GM23338 (cell line): ENCODE measurements at regions not wholly inside any gene's neighbourhood (a gene's known extent, or its start where the extent isn't known, plus 50 kb on each side); places are given as distances from the start of the nearest gene placed in this dataset.

Experiments
- EZH2 ChIP-seq: fragments of 200-600 bp; sonication (generic); IDR thresholded peaks from one replicate; pipeline ENCODE4 v1.8.0; 2017; ENCODE audit warnings: antibody characterized with exemption, mild to moderate bottlenecking, low read depth; ENCODE audit not compliant: unreplicated experiment
- EZH2phosphoT487 ChIP-seq: fragments of 200-600 bp; sonication (generic); IDR thresholded peaks from one replicate; pipeline ENCODE4 v1.8.1; 2018; ENCODE audit warnings: antibody characterized with exemption; ENCODE audit not compliant: unreplicated experiment
- JUNB ChIP-seq: IDR thresholded peaks from one replicate; pipeline ENCODE4 v1.6.1; 2016; ENCODE audit warnings: antibody characterized with exemption; ENCODE audit not compliant: unreplicated experiment
- NANOG ChIP-seq: IDR thresholded peaks from 2 replicates; pipeline ENCODE4 v1.6.1; 2016; ENCODE audit warnings: antibody characterized with exemption, borderline replicate concordance
- POLR2AphosphoS5 ChIP-seq: IDR thresholded peaks from 2 replicates; pipeline ENCODE4 v1.6.1; 2016; ENCODE audit warnings: antibody characterized with exemption, low read depth
- STAT1 ChIP-seq: IDR thresholded peaks from one replicate; pipeline ENCODE4 v1.6.1; 2016; ENCODE audit warnings: antibody characterized with exemption; ENCODE audit not compliant: unreplicated experiment
- ZNF114 ChIP-seq: fragments of 250-450 bp; sonication (Bioruptor Pico); IDR thresholded peaks from 2 replicates; pipeline ENCODE4 v1.5.0; 2020; ENCODE audit warnings: mild to moderate bottlenecking, moderate library complexity
- TF ChIP-seq, protein P1 (sequence below): fragments of 250-450 bp; sonication (Bioruptor Pico); IDR thresholded peaks from 2 replicates; pipeline ENCODE4 v1.5.0; 2020; ENCODE audit warnings: mild to moderate bottlenecking, moderate library complexity
- TF ChIP-seq, protein P2 (sequence below): IDR thresholded peaks from 2 replicates; pipeline ENCODE4 v1.6.1; 2016; ENCODE audit warnings: antibody characterized with exemption
- TF ChIP-seq, protein P3 (sequence below): IDR thresholded peaks from one replicate; pipeline ENCODE4 v1.6.1; 2018; ENCODE audit warnings: antibody characterized with exemption; ENCODE audit not compliant: unreplicated experiment

DNA sequence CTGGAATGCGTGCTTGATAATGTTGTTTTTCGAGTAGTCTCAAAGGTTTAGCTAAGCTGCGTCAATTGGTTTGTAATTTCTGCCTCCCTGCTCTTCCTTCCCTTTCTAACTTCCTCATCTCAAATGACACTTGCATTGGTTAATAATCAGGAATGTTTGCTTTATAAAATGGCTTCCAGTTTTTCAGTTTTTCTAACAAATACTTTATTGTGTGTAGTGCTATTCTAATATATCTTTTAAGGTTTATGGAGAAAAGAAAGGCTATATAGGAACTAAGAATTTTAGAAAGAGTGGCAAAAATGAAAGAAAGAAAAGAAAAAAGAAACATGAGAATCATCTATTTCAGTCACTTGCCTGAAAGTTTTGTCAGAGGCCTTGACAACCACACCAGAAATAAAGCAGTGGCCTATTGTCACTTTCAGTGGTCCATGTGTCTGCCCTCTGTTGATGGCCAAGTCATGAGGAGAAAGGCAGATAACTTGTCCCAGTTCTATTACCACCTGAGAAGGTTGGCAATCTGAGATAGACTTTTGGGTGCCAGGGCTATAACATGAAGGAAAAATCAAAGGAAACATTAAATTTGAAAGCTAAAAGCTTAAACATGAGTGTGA, 221.9 kb upstream of the KITLG start (continued):
- TF ChIP-seq, protein P1, sequence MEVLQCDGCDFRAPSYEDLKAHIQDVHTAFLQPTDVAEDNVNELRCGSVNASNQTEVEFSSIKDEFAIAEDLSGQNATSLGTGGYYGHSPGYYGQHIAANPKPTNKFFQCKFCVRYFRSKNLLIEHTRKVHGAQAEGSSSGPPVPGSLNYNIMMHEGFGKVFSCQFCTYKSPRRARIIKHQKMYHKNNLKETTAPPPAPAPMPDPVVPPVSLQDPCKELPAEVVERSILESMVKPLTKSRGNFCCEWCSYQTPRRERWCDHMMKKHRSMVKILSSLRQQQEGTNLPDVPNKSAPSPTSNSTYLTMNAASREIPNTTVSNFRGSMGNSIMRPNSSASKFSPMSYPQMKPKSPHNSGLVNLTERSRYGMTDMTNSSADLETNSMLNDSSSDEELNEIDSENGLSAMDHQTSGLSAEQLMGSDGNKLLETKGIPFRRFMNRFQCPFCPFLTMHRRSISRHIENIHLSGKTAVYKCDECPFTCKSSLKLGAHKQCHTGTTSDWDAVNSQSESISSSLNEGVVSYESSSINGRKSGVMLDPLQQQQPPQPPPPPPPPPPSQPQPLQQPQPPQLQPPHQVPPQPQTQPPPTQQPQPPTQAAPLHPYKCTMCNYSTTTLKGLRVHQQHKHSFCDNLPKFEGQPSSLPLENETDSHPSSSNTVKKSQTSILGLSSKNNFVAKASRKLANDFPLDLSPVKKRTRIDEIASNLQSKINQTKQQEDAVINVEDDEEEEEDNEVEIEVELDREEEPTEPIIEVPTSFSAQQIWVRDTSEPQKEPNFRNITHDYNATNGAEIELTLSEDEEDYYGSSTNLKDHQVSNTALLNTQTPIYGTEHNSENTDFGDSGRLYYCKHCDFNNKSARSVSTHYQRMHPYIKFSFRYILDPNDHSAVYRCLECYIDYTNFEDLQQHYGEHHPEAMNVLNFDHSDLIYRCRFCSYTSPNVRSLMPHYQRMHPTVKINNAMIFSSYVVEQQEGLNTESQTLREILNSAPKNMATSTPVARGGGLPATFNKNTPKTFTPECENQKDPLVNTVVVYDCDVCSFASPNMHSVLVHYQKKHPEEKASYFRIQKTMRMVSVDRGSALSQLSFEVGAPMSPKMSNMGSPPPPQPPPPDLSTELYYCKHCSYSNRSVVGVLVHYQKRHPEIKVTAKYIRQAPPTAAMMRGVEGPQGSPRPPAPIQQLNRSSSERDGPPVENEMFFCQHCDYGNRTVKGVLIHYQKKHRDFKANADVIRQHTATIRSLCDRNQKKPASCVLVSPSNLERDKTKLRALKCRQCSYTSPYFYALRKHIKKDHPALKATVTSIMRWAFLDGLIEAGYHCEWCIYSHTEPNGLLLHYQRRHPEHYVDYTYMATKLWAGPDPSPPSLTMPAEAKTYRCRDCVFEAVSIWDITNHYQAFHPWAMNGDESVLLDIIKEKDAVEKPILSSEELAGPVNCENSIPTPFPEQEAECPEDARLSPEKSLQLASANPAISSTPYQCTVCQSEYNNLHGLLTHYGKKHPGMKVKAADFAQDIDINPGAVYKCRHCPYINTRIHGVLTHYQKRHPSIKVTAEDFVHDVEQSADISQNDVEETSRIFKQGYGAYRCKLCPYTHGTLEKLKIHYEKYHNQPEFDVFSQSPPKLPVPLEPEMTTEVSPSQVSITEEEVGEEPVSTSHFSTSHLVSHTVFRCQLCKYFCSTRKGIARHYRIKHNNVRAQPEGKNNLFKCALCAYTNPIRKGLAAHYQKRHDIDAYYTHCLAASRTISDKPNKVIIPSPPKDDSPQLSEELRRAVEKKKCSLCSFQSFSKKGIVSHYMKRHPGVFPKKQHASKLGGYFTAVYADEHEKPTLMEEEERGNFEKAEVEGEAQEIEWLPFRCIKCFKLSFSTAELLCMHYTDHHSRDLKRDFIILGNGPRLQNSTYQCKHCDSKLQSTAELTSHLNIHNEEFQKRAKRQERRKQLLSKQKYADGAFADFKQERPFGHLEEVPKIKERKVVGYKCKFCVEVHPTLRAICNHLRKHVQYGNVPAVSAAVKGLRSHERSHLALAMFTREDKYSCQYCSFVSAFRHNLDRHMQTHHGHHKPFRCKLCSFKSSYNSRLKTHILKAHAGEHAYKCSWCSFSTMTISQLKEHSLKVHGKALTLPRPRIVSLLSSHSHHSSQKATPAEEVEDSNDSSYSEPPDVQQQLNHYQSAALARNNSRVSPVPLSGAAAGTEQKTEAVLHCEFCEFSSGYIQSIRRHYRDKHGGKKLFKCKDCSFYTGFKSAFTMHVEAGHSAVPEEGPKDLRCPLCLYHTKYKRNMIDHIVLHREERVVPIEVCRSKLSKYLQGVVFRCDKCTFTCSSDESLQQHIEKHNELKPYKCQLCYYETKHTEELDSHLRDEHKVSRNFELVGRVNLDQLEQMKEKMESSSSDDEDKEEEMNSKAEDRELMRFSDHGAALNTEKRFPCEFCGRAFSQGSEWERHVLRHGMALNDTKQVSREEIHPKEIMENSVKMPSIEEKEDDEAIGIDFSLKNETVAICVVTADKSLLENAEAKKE (CRISPR knock-in tag) = no peak
- no peak for TF ChIP-seq POLR2AphosphoS5
- TF ChIP-seq, protein P2, sequence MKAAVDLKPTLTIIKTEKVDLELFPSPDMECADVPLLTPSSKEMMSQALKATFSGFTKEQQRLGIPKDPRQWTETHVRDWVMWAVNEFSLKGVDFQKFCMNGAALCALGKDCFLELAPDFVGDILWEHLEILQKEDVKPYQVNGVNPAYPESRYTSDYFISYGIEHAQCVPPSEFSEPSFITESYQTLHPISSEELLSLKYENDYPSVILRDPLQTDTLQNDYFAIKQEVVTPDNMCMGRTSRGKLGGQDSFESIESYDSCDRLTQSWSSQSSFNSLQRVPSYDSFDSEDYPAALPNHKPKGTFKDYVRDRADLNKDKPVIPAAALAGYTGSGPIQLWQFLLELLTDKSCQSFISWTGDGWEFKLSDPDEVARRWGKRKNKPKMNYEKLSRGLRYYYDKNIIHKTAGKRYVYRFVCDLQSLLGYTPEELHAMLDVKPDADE = no peak
- TF ChIP-seq STAT1 = no peak
- TF ChIP-seq NANOG = no peak
- no peak for TF ChIP-seq ZNF114
- TF ChIP-seq, protein P3, sequence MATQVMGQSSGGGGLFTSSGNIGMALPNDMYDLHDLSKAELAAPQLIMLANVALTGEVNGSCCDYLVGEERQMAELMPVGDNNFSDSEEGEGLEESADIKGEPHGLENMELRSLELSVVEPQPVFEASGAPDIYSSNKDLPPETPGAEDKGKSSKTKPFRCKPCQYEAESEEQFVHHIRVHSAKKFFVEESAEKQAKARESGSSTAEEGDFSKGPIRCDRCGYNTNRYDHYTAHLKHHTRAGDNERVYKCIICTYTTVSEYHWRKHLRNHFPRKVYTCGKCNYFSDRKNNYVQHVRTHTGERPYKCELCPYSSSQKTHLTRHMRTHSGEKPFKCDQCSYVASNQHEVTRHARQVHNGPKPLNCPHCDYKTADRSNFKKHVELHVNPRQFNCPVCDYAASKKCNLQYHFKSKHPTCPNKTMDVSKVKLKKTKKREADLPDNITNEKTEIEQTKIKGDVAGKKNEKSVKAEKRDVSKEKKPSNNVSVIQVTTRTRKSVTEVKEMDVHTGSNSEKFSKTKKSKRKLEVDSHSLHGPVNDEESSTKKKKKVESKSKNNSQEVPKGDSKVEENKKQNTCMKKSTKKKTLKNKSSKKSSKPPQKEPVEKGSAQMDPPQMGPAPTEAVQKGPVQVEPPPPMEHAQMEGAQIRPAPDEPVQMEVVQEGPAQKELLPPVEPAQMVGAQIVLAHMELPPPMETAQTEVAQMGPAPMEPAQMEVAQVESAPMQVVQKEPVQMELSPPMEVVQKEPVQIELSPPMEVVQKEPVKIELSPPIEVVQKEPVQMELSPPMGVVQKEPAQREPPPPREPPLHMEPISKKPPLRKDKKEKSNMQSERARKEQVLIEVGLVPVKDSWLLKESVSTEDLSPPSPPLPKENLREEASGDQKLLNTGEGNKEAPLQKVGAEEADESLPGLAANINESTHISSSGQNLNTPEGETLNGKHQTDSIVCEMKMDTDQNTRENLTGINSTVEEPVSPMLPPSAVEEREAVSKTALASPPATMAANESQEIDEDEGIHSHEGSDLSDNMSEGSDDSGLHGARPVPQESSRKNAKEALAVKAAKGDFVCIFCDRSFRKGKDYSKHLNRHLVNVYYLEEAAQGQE = no peak
- no peak for TF ChIP-seq EZH2phosphoT487
- no peak for TF ChIP-seq EZH2
- no peak for TF ChIP-seq JUNB
